Gastrocnemius medialis (tissue), 4 donors: ENCODE measurements at regions not wholly inside any gene's neighbourhood (a gene's known extent, or its start where the extent isn't known, plus 50 kb on each side); places are given as distances from the start of the nearest gene placed in this dataset.

Experiments used
- ATAC-seq, 2 donors: fragments of 150-250 bp; one replicate each; pipeline ENCODE4 v1.9.1; 2016
- DNase-seq, 2 donors: peaks; one replicate each; pipeline ENCODE4 v3.0.0-alpha.2; 2019
- H3K27ac ChIP-seq, 4 donors: fragments of 200-600 bp; sonication (generic); 1 replicate in 1 of 4; 2 replicates in 3 of 4; pipeline ENCODE4 v1.5.1; 2016 to 2018; ENCODE audit warnings: mild to moderate bottlenecking in 2 of 4, moderate library complexity in 1 of 4
- H3K27me3 ChIP-seq, 3 donors: fragments of 200-600 bp; sonication (generic) in 2 of 3; 1 replicate in 1 of 3; 2 replicates in 2 of 3; pipeline versions ENCODE4 v1.5.1 to v1.6.0; 2016 to 2019; ENCODE audit warnings: mild to moderate bottlenecking in 1 of 3, moderate library complexity in 1 of 3
- H3K36me3 ChIP-seq, 2 donors: fragments of 200-600 bp; sonication (generic) in 1 of 2; one replicate each; pipeline ENCODE4 v1.5.1; 2017 to 2018
- H3K4me1 ChIP-seq, 2 donors: fragments of 200-600 bp; sonication (generic) in 1 of 2; one replicate each; pipeline ENCODE4 v1.5.1; 2016 to 2017; ENCODE audit warnings: mild to moderate bottlenecking in 2 of 2
- H3K4me3 ChIP-seq, 4 donors: fragments of 200-600 bp; sonication (generic) in 3 of 4; 1 replicate in 1 of 4; 2 replicates in 3 of 4; pipeline ENCODE4 v1.5.1; 2016 to 2019; ENCODE audit warnings: mild to moderate bottlenecking in 2 of 4
- H3K9me3 ChIP-seq, 3 donors: fragments of 200-600 bp; sonication (generic) in 2 of 3; 1 replicate in 1 of 3; 2 replicates in 2 of 3; pipeline ENCODE4 v1.5.1; 2016 to 2019
- CTCF ChIP-seq, 5 experiments: fragments of 450-650 bp in 3 of 5; fragments of 200-600 bp in 2 of 5; sonication (generic) in 2 of 5; IDR thresholded peaks in 4 of 5; conservative IDR thresholded peaks in 1 of 5; 1 replicate in 4 of 5; 2 replicates in 1 of 5; pipeline ENCODE4 v1.5.1; 2016 to 2019; ENCODE audit warnings: antibody characterized with exemption in 5 of 5, mild to moderate bottlenecking in 3 of 5, moderate library complexity in 3 of 5
- POLR2A ChIP-seq, 2 donors: fragments of 450-650 bp; IDR thresholded peaks; one replicate each; pipeline ENCODE4 v1.6.1; 2017; ENCODE audit warnings: antibody characterized with exemption in 2 of 2, mild to moderate bottlenecking in 2 of 2, moderate library complexity in 2 of 2
- in situ Hi-C, 4 donors: fragments of 200-750 bp; cut with MboI; loops; one replicate each; pipeline versions ENCODE4 v1.15.0 to v1.8.0; 2017; ENCODE audit warnings: low sequenced_read_pairs in 4 of 4
- intact Hi-C: fragments of 100-400 bp; cut with DNase I; formaldehyde crosslinking; loops from one replicate; pipeline ENCODE4 v1.15.1; 2023; ENCODE audit warnings: low total_unique reads

- in situ Hi-C loops: no loop called here
- TF ChIP-seq POLR2A (IDR thresholded peaks at IDR 0.05): no peak
- no peak for TF ChIP-seq CTCF (IDR thresholded peaks at IDR 0.05 in 4 of 5, conservative IDR thresholded peaks at IDR 0.05 in 1 of 5)
These were observed 1144.3 kb downstream of the ADGRL3 start for GRCh38 chr4:62344474-62344873.

GRCh38 chr4:62342346-62342745 lies 1142.2 kb downstream of the ADGRL3 start:
- Histone ChIP-seq H3K4me3 (no peak overlapping the region), H3K27ac (no peak overlapping the region), H3K36me3 (no peaks in the 10 kb centered on the region), H3K9me3 (peaks cover 0 to 8% (median 0%) of the 10 kb centered on the region in 3 donors), H3K4me1 (no peaks in the 10 kb centered on the region), H3K27me3 (no peaks in the 10 kb centered on the region)
- TF ChIP-seq CTCF (IDR thresholded peaks at IDR 0.05 in 4 of 5, conservative IDR thresholded peaks at IDR 0.05 in 1 of 5): no peak
- no peak for DNase-seq
- in situ Hi-C loops: no loop called here
- ATAC-seq: no peak
- intact Hi-C loops: no loop called here

More at GRCh38 chr4:62344474-62344873, 1144.3 kb downstream of the ADGRL3 start:
- intact Hi-C loops: no loop called here
- H3K4me3 ChIP-seq: no peak overlapping the region
- H3K36me3 ChIP-seq: no peaks in the 10 kb centered on the region
- H3K27me3 ChIP-seq: no peaks in the 10 kb centered on the region
- no peaks in the 10 kb centered on the region for H3K4me1 ChIP-seq
- peaks cover 0 to 8% (median 0%) of the 10 kb centered on the region in 3 donors for H3K9me3 ChIP-seq
- DNase-seq: no peak
- no peak overlapping the region for H3K27ac ChIP-seq
- ATAC-seq: no peak

- ATAC-seq (no peak), DNase-seq (no peak)
- TF ChIP-seq POLR2A (IDR thresholded peaks at IDR 0.05): no peak
- Histone ChIP-seq H3K27me3 (no peaks in the 10 kb centered on the region), H3K4me3 (no peak overlapping the region), H3K36me3 (no peaks in the 10 kb centered on the region), H3K27ac (no peak overlapping the region), H3K4me1 (no peaks in the 10 kb centered on the region), H3K9me3 (no peaks in the 10 kb centered on the region)
- intact Hi-C loops (no loop called here), in situ Hi-C loops (no loop called here)
These were observed 1128.4 kb downstream of the ADGRL3 start for GRCh38 chr4:62328526-62328925.

GRCh38 chr4:62327612-62328297 lies 1127.6 kb downstream of the ADGRL3 start:
- intact Hi-C loops: no loop called here
- Histone ChIP-seq H3K4me3 (no peak overlapping the region), H3K4me1 (no peaks in the 10 kb centered on the region), H3K36me3 (no peaks in the 10 kb centered on the region), H3K9me3 (no peaks in the 10 kb centered on the region), H3K27ac (no peak overlapping the region), H3K27me3 (no peaks in the 10 kb centered on the region)
- in situ Hi-C loops: no loop called here
- DNase-seq: no peak
- ATAC-seq: no peak
- TF ChIP-seq POLR2A (IDR thresholded peaks at IDR 0.05): no peak
- TF ChIP-seq CTCF (IDR thresholded peaks at IDR 0.05 in 4 of 5, conservative IDR thresholded peaks at IDR 0.05 in 1 of 5): no peak

GRCh38 chr4:62324215-62324614 lies 1124.1 kb downstream of the ADGRL3 start:
- Histone ChIP-seq H3K9me3 (no peaks in the 10 kb centered on the region), H3K4me3 (no peak overlapping the region), H3K36me3 (no peaks in the 10 kb centered on the region), H3K27ac (no peak overlapping the region), H3K4me1 (no peaks in the 10 kb centered on the region), H3K27me3 (no peaks in the 10 kb centered on the region)
- no peak for TF ChIP-seq POLR2A (IDR thresholded peaks at IDR 0.05)
- no peak for TF ChIP-seq CTCF (IDR thresholded peaks at IDR 0.05 in 4 of 5, conservative IDR thresholded peaks at IDR 0.05 in 1 of 5)
- intact Hi-C loops (no loop called here), in situ Hi-C loops (no loop called here)
- ATAC-seq (no peak), DNase-seq (no peak)
